H9 (cell line): ENCODE measurements at regions not wholly inside any gene's neighbourhood (a gene's known extent, or its start where the extent isn't known, plus 50 kb on each side); places are given as distances from the start of the nearest gene placed in this dataset.

ENCODE experiments used
- DNase-seq: peaks from one replicate; pipeline ENCODE4 v3.0.0-alpha.2; 2017
- H2AFZ ChIP-seq: one replicate; pipeline ENCODE4 v1.6.1; 2013; ENCODE audit warnings: mild to moderate bottlenecking, low read length, control low read depth, moderate library complexity
- H2AK5ac ChIP-seq: 2 replicates; pipeline ENCODE4 v1.6.1; 2013; ENCODE audit warnings: low read length, control low read depth, mixed read lengths; ENCODE audit not compliant: insufficient read length
- H2BK120ac ChIP-seq: one replicate; pipeline ENCODE4 v1.6.1; 2013; ENCODE audit warnings: low read depth, mild to moderate bottlenecking, low read length, control low read depth, inconsistent platforms; ENCODE audit not compliant: poor library complexity, severe bottlenecking
- H2BK12ac ChIP-seq: 2 replicates; pipeline ENCODE4 v1.6.1; 2013; ENCODE audit warnings: low read length, control low read depth, mixed read lengths, low read depth; ENCODE audit not compliant: insufficient read length
- H2BK15ac ChIP-seq: 2 replicates; pipeline ENCODE4 v1.6.1; 2013; ENCODE audit warnings: low read depth, low read length, control low read depth
- H2BK20ac ChIP-seq: one replicate; pipeline ENCODE4 v1.6.1; 2013; ENCODE audit warnings: low read depth, mild to moderate bottlenecking, low read length, control low read depth, inconsistent platforms; ENCODE audit not compliant: poor library complexity, severe bottlenecking
- H2BK5ac ChIP-seq: 2 replicates; pipeline ENCODE4 v1.6.1; 2013; ENCODE audit warnings: low read length, control low read depth, mixed read lengths; ENCODE audit not compliant: insufficient read length
- H3K14ac ChIP-seq: 2 replicates; pipeline ENCODE4 v1.6.1; 2013; ENCODE audit warnings: low read length, control low read depth; ENCODE audit not compliant: insufficient read depth
- H3K18ac ChIP-seq: 2 replicates; pipeline ENCODE4 v1.6.1; 2013; ENCODE audit warnings: low read depth, mild to moderate bottlenecking, mixed read lengths, low read length, control low read depth; ENCODE audit not compliant: insufficient read length
- H3K23ac ChIP-seq: 2 replicates; pipeline ENCODE4 v1.6.1; 2013; ENCODE audit warnings: low read length, control low read depth, mixed read lengths, low read depth; ENCODE audit not compliant: insufficient read length
- H3K23me2 ChIP-seq: 2 replicates; pipeline ENCODE4 v1.6.1; 2013; ENCODE audit warnings: low read depth, mild to moderate bottlenecking, mixed read lengths, low read length, control low read depth; ENCODE audit not compliant: insufficient read length, poor library complexity, severe bottlenecking
- H3K27ac ChIP-seq: 2 replicates; pipeline ENCODE4 v1.5.1; 2013; ENCODE audit warnings: low read length, control low read depth, mixed read lengths, low read depth; ENCODE audit not compliant: insufficient read length
- H3K27me3 ChIP-seq: 2 replicates; pipeline ENCODE4 v1.6.1; 2013; ENCODE audit warnings: low read length, control low read depth, inconsistent platforms; ENCODE audit not compliant: insufficient read depth
- H3K4ac ChIP-seq: 2 replicates; pipeline ENCODE4 v1.6.1; 2013; ENCODE audit warnings: low read depth, mild to moderate bottlenecking, control low read depth, inconsistent platforms, low read length, moderate library complexity
- H3K4me1 ChIP-seq: 2 replicates; pipeline ENCODE4 v1.6.1; 2013; ENCODE audit warnings: low read length, control low read depth, inconsistent platforms; ENCODE audit not compliant: insufficient read depth
- H3K4me2 ChIP-seq: 2 replicates; pipeline ENCODE4 v1.6.1; 2013; ENCODE audit warnings: low read length, control low read depth, mixed read lengths; ENCODE audit not compliant: insufficient read length, insufficient read depth
- H3K56ac ChIP-seq: 2 replicates; pipeline ENCODE4 v1.6.1; 2013; ENCODE audit warnings: low read depth, mild to moderate bottlenecking, mixed read lengths, low read length, control low read depth; ENCODE audit not compliant: insufficient read length
- H3K79me1 ChIP-seq: 2 replicates; pipeline ENCODE4 v1.6.1; 2013; ENCODE audit warnings: low read depth, mild to moderate bottlenecking, moderate library complexity, low read length, control low read depth, inconsistent platforms; ENCODE audit not compliant: insufficient read depth, poor library complexity, severe bottlenecking
- H3K79me2 ChIP-seq: 2 replicates; pipeline ENCODE4 v1.6.1; 2013; ENCODE audit warnings: low read length, control low read depth, inconsistent platforms; ENCODE audit not compliant: insufficient read depth
- H3K9ac ChIP-seq: 2 replicates; pipeline ENCODE4 v1.6.1; 2013; ENCODE audit warnings: low read length, control low read depth, mixed read lengths; ENCODE audit not compliant: insufficient read length; ENCODE audit errors: extremely low read depth
- H3K9me3 ChIP-seq: one replicate; pipeline ENCODE4 v1.6.1; 2013; ENCODE audit warnings: low read depth, low read length, inconsistent platforms; ENCODE audit not compliant: control insufficient read depth
- H3T11ph ChIP-seq: one replicate; pipeline ENCODE4 v1.6.1; 2013; ENCODE audit warnings: mild to moderate bottlenecking, low read length, control low read depth, inconsistent platforms
- H4K20me1 ChIP-seq: one replicate; pipeline ENCODE4 v1.6.1; 2013; ENCODE audit not compliant: control insufficient read depth, insufficient read length, insufficient read depth
- H4K5ac ChIP-seq: 2 replicates; pipeline ENCODE4 v1.6.1; 2013; ENCODE audit warnings: low read depth, mild to moderate bottlenecking, mixed read lengths, low read length, control low read depth; ENCODE audit not compliant: insufficient read length
- H4K8ac ChIP-seq: replicated peaks from 2 replicates; pipeline ENCODE4 v1.6.1; 2013; ENCODE audit warnings: low read length, control low read depth, mixed read lengths, low read depth; ENCODE audit not compliant: insufficient read length
- H4K91ac ChIP-seq: 2 replicates; pipeline ENCODE4 v1.6.1; 2013; ENCODE audit warnings: low read depth, mild to moderate bottlenecking, moderate library complexity, mixed read lengths, low read length, control low read depth; ENCODE audit not compliant: insufficient read length
- H3K27ac Mint-ChIP-seq, 3 experiments: 2 replicates in 2 of 3; 3 replicates in 1 of 3; pipeline ENCODE4 v1.8.0; 2020 to 2021; ENCODE audit warnings: mixed read lengths in 3 of 3, mild to moderate bottlenecking in 1 of 3, moderate library complexity in 1 of 3
- H3K27me3 Mint-ChIP-seq: 2 replicates; pipeline ENCODE4 v1.8.0; 2021; ENCODE audit warnings: low read depth, mild to moderate bottlenecking, moderate library complexity, mixed read lengths
- H3K36me3 Mint-ChIP-seq, 3 experiments: 2 replicates in 2 of 3; 3 replicates in 1 of 3; pipeline ENCODE4 v1.8.0; 2020 to 2021; ENCODE audit warnings: low read depth in 3 of 3, mixed read lengths in 3 of 3; ENCODE audit not compliant: insufficient read depth in 1 of 3
- H3K4me1 Mint-ChIP-seq, 2 experiments: 2 replicates each; pipeline ENCODE4 v1.8.0; 2020; ENCODE audit warnings: mixed read lengths in 2 of 2
- H3K4me3 Mint-ChIP-seq, 2 experiments: 2 replicates in 1 of 2; 3 replicates in 1 of 2; pipeline ENCODE4 v1.8.0; 2020 to 2021; ENCODE audit warnings: mild to moderate bottlenecking in 2 of 2, mixed read lengths in 2 of 2, moderate library complexity in 1 of 2
- H3K9me3 Mint-ChIP-seq, 2 experiments: 2 replicates in 1 of 2; 3 replicates in 1 of 2; pipeline ENCODE4 v1.8.0; 2020; ENCODE audit warnings: mild to moderate bottlenecking in 2 of 2, mixed read lengths in 2 of 2, moderate library complexity in 1 of 2
- WGBS: extraction: QIAGEN DNeasy Blood & Tissue Kit; methylation state at CpG from one replicate; pipeline ENCODE4 v1.1.7; 2013; ENCODE audit warnings: missing lambda C conversion rate, low lambda C conversion rate, mixed read lengths; ENCODE audit not compliant: insufficient read length; ENCODE audit errors: extremely low coverage; 5-methylcytosine and 5-hydroxymethylcytosine counted together
- TF ChIP-seq, protein P1 (sequence below): fragments of 200-600 bp; sonication (generic); conservative IDR thresholded peaks from 3 replicates; pipeline ENCODE4 v1.8.0; 2021; ENCODE audit warnings: antibody characterized with exemption, mild to moderate bottlenecking

DNA sequence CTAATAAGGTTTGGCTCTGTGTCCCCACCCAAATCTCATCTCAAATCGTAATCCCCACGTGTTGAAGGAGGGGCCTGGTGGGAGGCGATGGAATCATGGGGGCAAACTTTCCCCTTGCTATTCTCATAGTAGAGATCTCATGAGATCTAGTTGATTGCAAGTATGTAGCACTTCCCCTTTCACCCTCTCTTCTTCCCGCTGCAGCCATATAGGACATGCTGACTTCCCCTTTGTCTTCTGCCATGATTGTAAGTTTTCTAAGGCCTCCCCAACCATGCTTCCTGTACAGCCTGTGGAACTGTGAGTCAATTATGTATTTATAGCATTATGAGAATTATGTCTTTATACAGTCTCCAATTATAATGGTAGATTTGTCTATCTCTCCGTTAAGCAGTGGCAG lies 594.5 kb downstream of the ACTR3B start:
- H3K27me3 ChIP-seq, result no peaks in the 10 kb centered on the region
- TF ChIP-seq, protein P1, sequence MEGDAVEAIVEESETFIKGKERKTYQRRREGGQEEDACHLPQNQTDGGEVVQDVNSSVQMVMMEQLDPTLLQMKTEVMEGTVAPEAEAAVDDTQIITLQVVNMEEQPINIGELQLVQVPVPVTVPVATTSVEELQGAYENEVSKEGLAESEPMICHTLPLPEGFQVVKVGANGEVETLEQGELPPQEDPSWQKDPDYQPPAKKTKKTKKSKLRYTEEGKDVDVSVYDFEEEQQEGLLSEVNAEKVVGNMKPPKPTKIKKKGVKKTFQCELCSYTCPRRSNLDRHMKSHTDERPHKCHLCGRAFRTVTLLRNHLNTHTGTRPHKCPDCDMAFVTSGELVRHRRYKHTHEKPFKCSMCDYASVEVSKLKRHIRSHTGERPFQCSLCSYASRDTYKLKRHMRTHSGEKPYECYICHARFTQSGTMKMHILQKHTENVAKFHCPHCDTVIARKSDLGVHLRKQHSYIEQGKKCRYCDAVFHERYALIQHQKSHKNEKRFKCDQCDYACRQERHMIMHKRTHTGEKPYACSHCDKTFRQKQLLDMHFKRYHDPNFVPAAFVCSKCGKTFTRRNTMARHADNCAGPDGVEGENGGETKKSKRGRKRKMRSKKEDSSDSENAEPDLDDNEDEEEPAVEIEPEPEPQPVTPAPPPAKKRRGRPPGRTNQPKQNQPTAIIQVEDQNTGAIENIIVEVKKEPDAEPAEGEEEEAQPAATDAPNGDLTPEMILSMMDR, result no peak
- no peak overlapping the region for H3K27ac ChIP-seq
- peaks cover 4% of the 10 kb centered on the region for H3K9me3 ChIP-seq
- no peak overlapping the region for H4K91ac ChIP-seq
- H2BK120ac ChIP-seq, result no peak overlapping the region
- H3K14ac ChIP-seq, result no peak overlapping the region
- no peak for DNase-seq
- H3K23me2 ChIP-seq, result no peaks in the 10 kb centered on the region
- no peak overlapping the region for H3T11ph ChIP-seq
- Mint-ChIP-seq H3K36me3 (peaks cover 3 to 33% (median 9%) of the 10 kb centered on the region in 3 experiments; a peak in 5 of 7 replicates), H3K4me1 (no peaks in the 10 kb centered on the region), H3K4me3 (no peak overlapping the region), H3K27ac (no peak overlapping the region), H3K9me3 (peaks cover 73 to 89% of the 10 kb centered on the region in 2 experiments), H3K27me3 (peaks cover 1% of the 10 kb centered on the region; the same call in 1 of the 2 replicates)
- no peak overlapping the region for H4K5ac ChIP-seq
- no peaks in the 10 kb centered on the region for H3K4me1 ChIP-seq
- no peak overlapping the region for H3K56ac ChIP-seq
- no peak overlapping the region for H2AK5ac ChIP-seq
- no peak overlapping the region for H2AFZ ChIP-seq
- WGBS, result no CpG with 5 or more reads among the region's 5 CpGs
- H4K20me1 ChIP-seq, result no peaks in the 10 kb centered on the region
- H3K79me2 ChIP-seq, result no peaks in the 10 kb centered on the region
- no peak overlapping the region for H2BK5ac ChIP-seq
- H4K8ac ChIP-seq, result no peak overlapping the region
- H2BK12ac ChIP-seq, result no peak overlapping the region
- no peak overlapping the region for H3K4ac ChIP-seq
- H3K9ac ChIP-seq, result no peak overlapping the region
- no peaks in the 10 kb centered on the region for H3K79me1 ChIP-seq
- no peak overlapping the region for H3K23ac ChIP-seq
- H3K4me2 ChIP-seq, result no peak overlapping the region
- no peak overlapping the region for H2BK15ac ChIP-seq
- H2BK20ac ChIP-seq, result no peak overlapping the region
- no peak overlapping the region for H3K18ac ChIP-seq
